A549 (cell line): ENCODE measurements at regions not wholly inside any gene's neighbourhood (a gene's known extent, or its start where the extent isn't known, plus 50 kb on each side); places are given as distances from the start of the nearest gene placed in this dataset.

Experiments used
- ATAC-seq, 2 experiments: fragments of 200-7000 bp in 1 of 2; fragments of >200 bp in 1 of 2; cut with Nextera tagmentation in 1 of 2; cut with Tn5 transposase in 1 of 2; 3 replicates each; pipeline versions ENCODE4 v1.8.0 to v1.9.1; 2018 to 2020; ENCODE audit warnings: mild to moderate bottlenecking in 1 of 2, moderate library complexity in 1 of 2
- CTCF ChIA-PET: fragments of 300-600 bp; sonication (Branson Sonifier 250); formaldehyde crosslinking; extraction: SDS; loops from one replicate; lab custom pipeline; 2021; ENCODE audit warnings: antibody characterized with exemption, inconsistent platforms; lab: Yijun Ruan, JAX
- POLR2A ChIA-PET: fragments of 350-600 bp; formaldehyde crosslinking; extraction: SDS; loops from one replicate; lab custom pipeline; 2021; ENCODE audit warnings: antibody characterized with exemption, inconsistent platforms; lab: Yijun Ruan, JAX
- DNase-seq, 2 experiments: peaks; one replicate each; pipeline versions ENCODE4 v3.0.0 to v3.0.0-alpha.2; 2011 to 2016; ENCODE audit warnings: low read depth in 1 of 2, low spot score in 1 of 2
- FAIRE-seq: peaks from 2 replicates; lab custom pipeline; 2011; peaks lifted over from hg19 to GRCh38; lab: Jason Lieb, UNC
- H3K27ac ChIP-seq, 2 experiments: fragments of >200 bp; sonication (Bioruptor Twin); formaldehyde crosslinking; 3 replicates each; pipeline ENCODE4 v1.5.1; 2016 to 2017
- H3K4me1 ChIP-seq: fragments of >200 bp; sonication (Bioruptor Twin); formaldehyde crosslinking; 3 replicates; pipeline ENCODE4 v1.6.1; 2016
- H3K4me2 ChIP-seq: fragments of >200 bp; sonication (Bioruptor Twin); formaldehyde crosslinking; 3 replicates; pipeline ENCODE4 v1.6.1; 2016
- H3K4me3 ChIP-seq: fragments of >200 bp; sonication (Bioruptor Twin); formaldehyde crosslinking; 3 replicates; pipeline ENCODE4 v1.5.1; 2016
- H3K9me3 ChIP-seq: fragments of >200 bp; sonication (Bioruptor Twin); formaldehyde crosslinking; 3 replicates; pipeline ENCODE4 v1.6.1; 2016
- CBX8 ChIP-seq: fragments of 200-600 bp; sonication (generic); IDR thresholded peaks from 2 replicates; pipeline ENCODE4 v1.6.1; 2016
- E2F6 ChIP-seq: IDR thresholded peaks from 2 replicates; pipeline ENCODE4 v1.6.1; 2012; ENCODE audit warnings: low read depth, borderline replicate concordance
- EP300 ChIP-seq, 2 experiments: fragments of >200 bp; sonication (Bioruptor Twin); formaldehyde crosslinking; IDR thresholded peaks; 2 replicates in 1 of 2; 3 replicates in 1 of 2; pipeline ENCODE4 v1.6.1; 2016 to 2017
- FOSB ChIP-seq: fragments of 250-450 bp; sonication (Bioruptor Pico); IDR thresholded peaks from 2 replicates; pipeline ENCODE4 v1.5.0; 2020; ENCODE audit warnings: mild to moderate bottlenecking, moderate library complexity
- FOXS1 ChIP-seq: fragments of 250-450 bp; sonication (Bioruptor Pico); IDR thresholded peaks from 2 replicates; pipeline ENCODE4 v1.5.0; 2020; ENCODE audit warnings: mild to moderate bottlenecking, moderate library complexity
- GATA3 ChIP-seq: IDR thresholded peaks from 2 replicates; pipeline ENCODE4 v1.6.1; 2012; ENCODE audit warnings: borderline replicate concordance
- HDAC2 ChIP-seq: fragments of 200-600 bp; sonication (generic); IDR thresholded peaks from 2 replicates; pipeline ENCODE4 v1.6.1; 2016
- HES2 ChIP-seq: fragments of >200 bp; sonication (Bioruptor Twin); formaldehyde crosslinking; IDR thresholded peaks from 2 replicates; pipeline ENCODE4 v1.6.1; 2016
- HEYL ChIP-seq: fragments of 250-450 bp; sonication (Bioruptor Pico); IDR thresholded peaks from 2 replicates; pipeline ENCODE4 v1.8.0; 2021; ENCODE audit warnings: mild to moderate bottlenecking, moderate library complexity
- HMGXB4 ChIP-seq: fragments of 250-450 bp; sonication (Bioruptor Pico); IDR thresholded peaks from 2 replicates; pipeline ENCODE4 v1.5.0; 2021; ENCODE audit warnings: mild to moderate bottlenecking, moderate library complexity, borderline replicate concordance
- HOXA7 ChIP-seq: fragments of 250-450 bp; sonication (Bioruptor Pico); IDR thresholded peaks from 2 replicates; pipeline ENCODE4 v1.5.0; 2020; ENCODE audit warnings: mild to moderate bottlenecking, moderate library complexity
- HOXB13 ChIP-seq: fragments of 250-450 bp; sonication (Bioruptor Pico); IDR thresholded peaks from 2 replicates; pipeline ENCODE4 v1.5.0; 2020; ENCODE audit warnings: low read depth, mild to moderate bottlenecking, moderate library complexity
- JUN ChIP-seq, 2 experiments: fragments of >200 bp; sonication (Bioruptor Twin); formaldehyde crosslinking; IDR thresholded peaks; 2 replicates in 1 of 2; 3 replicates in 1 of 2; pipeline ENCODE4 v1.6.1; 2016 to 2017
- JUNB ChIP-seq: fragments of >200 bp; sonication (Bioruptor Twin); formaldehyde crosslinking; IDR thresholded peaks from 2 replicates; pipeline ENCODE4 v1.6.1; 2016
- KDM1A ChIP-seq: fragments of 200-600 bp; sonication (generic); IDR thresholded peaks from 2 replicates; pipeline ENCODE4 v1.6.1; 2016; ENCODE audit warnings: low read depth, mild to moderate bottlenecking
- KDM5A ChIP-seq: fragments of 200-600 bp; sonication (generic); IDR thresholded peaks from 2 replicates; pipeline ENCODE4 v1.6.1; 2016; ENCODE audit warnings: antibody characterized with exemption, mild to moderate bottlenecking
- MAZ ChIP-seq: fragments of 150-350 bp; IDR thresholded peaks from 2 replicates; pipeline ENCODE4 v1.6.1; 2014; ENCODE audit warnings: antibody characterized with exemption, low read depth, low read length, borderline replicate concordance
- NR3C1 ChIP-seq: fragments of >200 bp; sonication (Bioruptor Twin); formaldehyde crosslinking; IDR thresholded peaks from 3 replicates; pipeline ENCODE4 v1.6.1; 2017
- PBX3 ChIP-seq: IDR thresholded peaks from 2 replicates; pipeline ENCODE4 v1.6.1; 2012
- POLR2AphosphoS2 ChIP-seq: conservative IDR thresholded peaks from 2 replicates; pipeline ENCODE4 v1.6.1; 2012; ENCODE audit warnings: low read length, improper control_type of control experiment, inconsistent platforms
- RAD21 ChIP-seq, 2 experiments: fragments of >200 bp in 1 of 2; sonication (Bioruptor Twin) in 1 of 2; formaldehyde crosslinking in 1 of 2; IDR thresholded peaks in 1 of 2; conservative IDR thresholded peaks in 1 of 2; 2 replicates in 1 of 2; 3 replicates in 1 of 2; pipeline ENCODE4 v1.6.1; 2012 to 2018; ENCODE audit warnings: inconsistent platforms in 1 of 2
- RARB ChIP-seq: fragments of 250-450 bp; sonication (Bioruptor Pico); IDR thresholded peaks from 2 replicates; pipeline ENCODE4 v1.8.0; 2021; ENCODE audit warnings: mild to moderate bottlenecking, moderate library complexity
- RCOR1 ChIP-seq: fragments of 150-350 bp; IDR thresholded peaks from 2 replicates; pipeline ENCODE4 v1.6.1; 2014; ENCODE audit warnings: antibody characterized with exemption, low read length, low read depth
- SREBF2 ChIP-seq: fragments of 450-650 bp; IDR thresholded peaks from 2 replicates; pipeline ENCODE4 v1.6.1; 2014; ENCODE audit warnings: mild to moderate bottlenecking, moderate library complexity
- TFCP2L1 ChIP-seq: fragments of 250-450 bp; sonication (Bioruptor Pico); IDR thresholded peaks from 2 replicates; pipeline ENCODE4 v1.5.0; 2021; ENCODE audit warnings: mild to moderate bottlenecking
- USF2 ChIP-seq: fragments of 450-650 bp; IDR thresholded peaks from 2 replicates; pipeline ENCODE4 v1.6.1; 2014; ENCODE audit warnings: antibody characterized with exemption
- ZC3H11A ChIP-seq: fragments of 450-650 bp; IDR thresholded peaks from 2 replicates; pipeline ENCODE4 v1.6.1; 2014; ENCODE audit warnings: antibody characterized with exemption, mild to moderate bottlenecking
- ZNF302 ChIP-seq: fragments of 250-450 bp; sonication (Bioruptor Pico); IDR thresholded peaks from 2 replicates; pipeline ENCODE4 v1.9.0; 2021; ENCODE audit warnings: inconsistent platforms, mild to moderate bottlenecking, moderate library complexity
- WGBS: methylation state at CpG from one replicate; pipeline ENCODE4 v1.1.6; 2017; ENCODE audit errors: missing lambda C conversion rate; 5-methylcytosine and 5-hydroxymethylcytosine counted together

GRCh38 chr1:60679524-60680375 is 402.6 kb upstream of the NFIA start:
- WGBS, result 3% methylated on average over 7 of the region's 7 CpGs
- no peak for FAIRE-seq

GRCh38 chr1:60678802-60679201 is 403.6 kb upstream of the NFIA start:
- ChIA-PET CTCF (no interaction called here), POLR2A (no interaction called here)
- no peaks in the 10 kb centered on the region for H3K4me1 ChIP-seq
- H3K4me3 ChIP-seq, result no peak overlapping the region
- 2% methylated on average over 2 of the region's 2 CpGs for WGBS
- ATAC-seq (no peak), FAIRE-seq (no peak), DNase-seq (no peak)
- H3K4me2 ChIP-seq, result no peak overlapping the region
- no peaks in the 10 kb centered on the region for H3K9me3 ChIP-seq
- TF ChIP-seq EP300 (IDR thresholded peaks at IDR 0.05), result no peak
- TF ChIP-seq MAZ, result no peak
- TF ChIP-seq HOXA7 (CRISPR knock-in tag), result no peak
- TF ChIP-seq HDAC2, result no peak
- no peak for TF ChIP-seq ZC3H11A
- TF ChIP-seq NR3C1, result no peak
- no peak for TF ChIP-seq RCOR1
- TF ChIP-seq HOXB13 (CRISPR knock-in tag), result no peak
- no peak for TF ChIP-seq KDM5A
- TF ChIP-seq CBX8, result no peak
- no peak for TF ChIP-seq GATA3
- TF ChIP-seq FOSB (CRISPR knock-in tag), result no peak
- TF ChIP-seq RAD21 (conservative IDR thresholded peaks at IDR 0.05 in 1 of 2, IDR thresholded peaks at IDR 0.05 in 1 of 2), result no peak
- H3K27ac ChIP-seq, result no peak overlapping the region

More at GRCh38 chr1:60679524-60680375, 402.6 kb upstream of the NFIA start:
- no peak overlapping the region for H3K27ac ChIP-seq
- no peak for TF ChIP-seq SREBF2
- no peak for TF ChIP-seq JUN (IDR thresholded peaks at IDR 0.05)
- no peak for TF ChIP-seq ZC3H11A
- TF ChIP-seq RARB, result no peak
- TF ChIP-seq TFCP2L1 (CRISPR knock-in tag), result no peak
- TF ChIP-seq E2F6, result no peak
- TF ChIP-seq HMGXB4 (CRISPR knock-in tag), result no peak
- no peak for TF ChIP-seq USF2
- TF ChIP-seq JUNB, result no peak
- no peak for TF ChIP-seq RCOR1
- no peak for TF ChIP-seq KDM1A
- no peak for TF ChIP-seq POLR2AphosphoS2
- TF ChIP-seq ZNF302 (CRISPR knock-in tag), result no peak
- no peak for TF ChIP-seq FOXS1 (CRISPR knock-in tag)
- no peak for TF ChIP-seq HES2
- TF ChIP-seq NR3C1, result no peak
- TF ChIP-seq PBX3, result no peak
- TF ChIP-seq EP300 (IDR thresholded peaks at IDR 0.05), result no peak
- TF ChIP-seq HEYL (CRISPR knock-in tag), result no peak
- no peak for TF ChIP-seq GATA3
- H3K4me1 ChIP-seq, result no peaks in the 10 kb centered on the region
- no peak for DNase-seq
- POLR2A ChIA-PET, result no interaction called here
- H3K4me3 ChIP-seq, result no peak overlapping the region
- ATAC-seq, result no peak
- no peak overlapping the region for H3K4me2 ChIP-seq
- no peaks in the 10 kb centered on the region for H3K9me3 ChIP-seq
- CTCF ChIA-PET, result no interaction called here
